ENCODE measurements at regions not wholly inside any gene's neighbourhood (a gene's known extent, or its start where the extent isn't known, plus 50 kb on each side); places are given as distances from the start of the nearest gene placed in this dataset.

GRCh38 chr15:94927003-94927402 lies 695.6 kb downstream of the MCTP2 start:
- H3K9me3 ChIP-seq (ENCODE audit: insufficient read depth, low read depth, low read length) = no peaks in the 10 kb centered on the region
- no peaks in the 10 kb centered on the region for H3K4me1 ChIP-seq (ENCODE audit: insufficient read depth, low read length)
- no peak overlapping the region for H3K27ac ChIP-seq (ENCODE audit: low read length)
- no peaks in the 10 kb centered on the region for H3K36me3 ChIP-seq (ENCODE audit: insufficient read depth, low read depth, low read length)
- H3K4me3 ChIP-seq (ENCODE audit: low read length) = no peak overlapping the region
- no peak overlapping the region for H3K9ac ChIP-seq (ENCODE audit: low read depth, low read length)
- H3K27me3 ChIP-seq (ENCODE audit: insufficient read depth, low read length) = no peaks in the 10 kb centered on the region

DNA sequence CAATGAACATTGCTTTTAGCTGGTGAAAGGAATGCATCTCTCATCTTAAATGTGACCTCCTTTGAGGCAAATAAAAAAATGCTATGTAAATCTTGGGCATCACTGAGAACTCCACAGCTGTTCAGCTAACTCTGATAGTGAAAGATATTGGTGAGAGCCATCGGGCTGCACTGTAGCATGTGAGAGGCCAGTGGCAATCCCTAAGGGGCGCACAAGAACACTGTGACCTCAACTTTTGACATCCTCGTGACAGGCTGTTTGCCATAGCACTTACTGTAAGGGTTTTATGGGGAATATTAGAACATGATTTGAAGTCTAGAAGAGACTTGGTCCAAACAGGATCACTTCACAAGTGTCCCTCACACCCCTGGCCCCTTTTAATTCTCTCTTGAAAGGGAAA lies 697.9 kb downstream of the MCTP2 start:
- Histone ChIP-seq H3K9me3 (ENCODE audit: insufficient read depth, low read depth, low read length) (peaks cover 4% of the 10 kb centered on the region), H3K36me3 (ENCODE audit: insufficient read depth, low read depth, low read length) (no peaks in the 10 kb centered on the region)

DNA sequence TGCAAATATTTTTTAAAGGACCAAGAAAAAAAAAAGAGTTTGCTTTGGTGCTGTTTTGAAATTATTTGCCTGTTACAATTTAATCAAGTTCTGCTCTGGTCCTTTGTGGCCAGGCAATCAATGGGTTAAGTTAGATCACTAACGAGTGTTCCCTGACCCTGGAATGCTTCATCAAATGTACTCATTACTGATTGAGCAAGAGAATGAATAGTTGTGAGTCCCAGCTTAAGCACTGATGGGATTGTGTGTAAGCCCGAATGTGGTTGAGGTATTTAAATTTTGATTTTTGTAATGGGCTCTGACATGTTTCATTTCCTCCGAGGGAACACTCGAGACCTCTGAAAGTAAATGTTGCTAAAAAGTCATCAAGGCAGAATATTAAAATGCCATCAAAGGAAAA lies 699.1 kb downstream of the MCTP2 start:
- no peaks in the 10 kb centered on the region for H3K27me3 ChIP-seq (ENCODE audit: insufficient read depth, low read length)
- no peaks in the 10 kb centered on the region for H3K36me3 ChIP-seq (ENCODE audit: insufficient read depth, low read depth, low read length)
- H3K9ac ChIP-seq (ENCODE audit: low read depth, low read length) = no peak overlapping the region
- no peak overlapping the region for H3K27ac ChIP-seq (ENCODE audit: low read length)
- no peak overlapping the region for H3K4me3 ChIP-seq (ENCODE audit: low read length)
- H3K4me1 ChIP-seq (ENCODE audit: insufficient read depth, low read length) = no peaks in the 10 kb centered on the region
- H3K9me3 ChIP-seq (ENCODE audit: insufficient read depth, low read depth, low read length) = peaks cover 11% of the 10 kb centered on the region

More for the DNA sequence above, 697.9 kb downstream of the MCTP2 start:
- Histone ChIP-seq H3K27me3 (ENCODE audit: insufficient read depth, low read length) (no peaks in the 10 kb centered on the region), H3K27ac (ENCODE audit: low read length) (no peak overlapping the region), H3K4me3 (ENCODE audit: low read length) (no peak overlapping the region), H3K4me1 (ENCODE audit: insufficient read depth, low read length) (no peaks in the 10 kb centered on the region), H3K9ac (ENCODE audit: low read depth, low read length) (no peak overlapping the region)

- Histone ChIP-seq H3K4me3 (ENCODE audit: low read length) (no peak overlapping the region), H3K36me3 (ENCODE audit: insufficient read depth, low read depth, low read length) (no peaks in the 10 kb centered on the region), H3K9me3 (ENCODE audit: insufficient read depth, low read depth, low read length) (peaks cover 14% of the 10 kb centered on the region), H3K27me3 (ENCODE audit: insufficient read depth, low read length) (no peaks in the 10 kb centered on the region), H3K27ac (ENCODE audit: low read length) (no peak overlapping the region), H3K9ac (ENCODE audit: low read depth, low read length) (no peak overlapping the region), H3K4me1 (ENCODE audit: insufficient read depth, low read length) (no peaks in the 10 kb centered on the region)
Measured at GRCh38 chr15:94930960-94931359, 699.6 kb downstream of the MCTP2 start.

DNA sequence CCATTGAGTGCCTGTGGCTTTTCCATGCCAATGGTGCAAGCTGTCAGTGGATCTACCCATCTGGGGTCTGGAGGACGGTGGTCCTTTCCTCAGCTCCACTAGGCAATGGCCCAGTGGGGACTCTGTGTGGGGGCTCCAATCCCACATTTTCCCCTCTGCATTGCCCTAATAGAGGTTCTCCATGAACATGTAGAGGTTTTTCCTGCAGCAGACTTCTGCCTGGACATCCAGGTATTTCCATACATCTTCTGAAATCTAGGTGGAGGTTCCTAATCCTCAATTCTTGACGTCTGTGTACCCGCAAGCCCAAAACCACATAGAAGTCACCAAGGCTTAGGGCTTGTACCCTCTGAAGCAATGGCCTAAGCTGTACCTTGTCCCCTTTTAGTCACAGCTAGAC lies 703.1 kb downstream of the MCTP2 start:
- no peaks in the 10 kb centered on the region for H3K4me1 ChIP-seq (ENCODE audit: insufficient read depth, low read length)
- no peak overlapping the region for H3K27ac ChIP-seq (ENCODE audit: low read length)
- H3K27me3 ChIP-seq (ENCODE audit: insufficient read depth, low read length) = no peaks in the 10 kb centered on the region
- no peaks in the 10 kb centered on the region for H3K36me3 ChIP-seq (ENCODE audit: insufficient read depth, low read depth, low read length)
- H3K9me3 ChIP-seq (ENCODE audit: insufficient read depth, low read depth, low read length) = peaks cover 14% of the 10 kb centered on the region
- H3K9ac ChIP-seq (ENCODE audit: low read depth, low read length) = no peak overlapping the region
- H3K4me3 ChIP-seq (ENCODE audit: low read length) = no peak overlapping the region

DNA sequence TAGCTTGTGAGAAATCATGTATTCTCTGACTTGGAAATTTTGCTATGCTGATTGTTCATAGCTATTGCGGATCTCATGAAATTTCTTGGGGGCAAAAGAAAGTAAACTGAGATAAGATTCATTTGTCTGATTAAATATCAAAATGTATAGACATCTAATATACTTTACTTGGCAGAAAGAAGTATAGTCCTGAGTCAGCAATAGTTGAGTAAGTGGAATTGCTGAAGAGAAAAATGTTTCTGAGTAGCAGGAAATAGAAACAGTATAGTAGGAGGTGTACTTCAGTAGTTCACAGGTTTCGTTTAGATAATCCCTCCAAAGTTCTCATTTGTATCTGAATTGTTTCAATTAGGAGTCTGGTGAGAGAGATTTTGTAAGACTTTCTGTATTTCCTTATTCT lies 705.9 kb downstream of the MCTP2 start:
- H3K4me3 ChIP-seq (ENCODE audit: low read length) = no peak overlapping the region
- H3K9ac ChIP-seq (ENCODE audit: low read depth, low read length) = no peak overlapping the region
- no peaks in the 10 kb centered on the region for H3K4me1 ChIP-seq (ENCODE audit: insufficient read depth, low read length)
- no peaks in the 10 kb centered on the region for H3K27me3 ChIP-seq (ENCODE audit: insufficient read depth, low read length)
- no peaks in the 10 kb centered on the region for H3K36me3 ChIP-seq (ENCODE audit: insufficient read depth, low read depth, low read length)
- no peak overlapping the region for H3K27ac ChIP-seq (ENCODE audit: low read length)
- peaks cover 14% of the 10 kb centered on the region for H3K9me3 ChIP-seq (ENCODE audit: insufficient read depth, low read depth, low read length)

GRCh38 chr15:94943888-94944287 lies 712.5 kb downstream of the MCTP2 start:
- Histone ChIP-seq H3K4me1 (ENCODE audit: insufficient read depth, low read length) (no peaks in the 10 kb centered on the region), H3K4me3 (ENCODE audit: low read length) (no peak overlapping the region), H3K9ac (ENCODE audit: low read depth, low read length) (no peak overlapping the region)

GRCh38 chr15:94951538-94951937 lies 720.2 kb downstream of the MCTP2 start:
- Histone ChIP-seq H3K4me3 (ENCODE audit: low read length) (no peak overlapping the region), H3K9me3 (ENCODE audit: insufficient read depth, low read depth, low read length) (no peaks in the 10 kb centered on the region; the same call in 1 of the 2 replicates), H3K27me3 (ENCODE audit: insufficient read depth, low read length) (no peaks in the 10 kb centered on the region), H3K27ac (ENCODE audit: low read length) (no peak overlapping the region), H3K9ac (ENCODE audit: low read depth, low read length) (no peak overlapping the region), H3K36me3 (ENCODE audit: insufficient read depth, low read depth, low read length) (no peaks in the 10 kb centered on the region), H3K4me1 (ENCODE audit: insufficient read depth, low read length) (no peaks in the 10 kb centered on the region)

More at GRCh38 chr15:94943888-94944287, 712.5 kb downstream of the MCTP2 start:
- H3K36me3 ChIP-seq (ENCODE audit: insufficient read depth, low read depth, low read length) = no peaks in the 10 kb centered on the region
- no peak overlapping the region for H3K27ac ChIP-seq (ENCODE audit: low read length)
- H3K27me3 ChIP-seq (ENCODE audit: insufficient read depth, low read length) = no peaks in the 10 kb centered on the region
- no peaks in the 10 kb centered on the region; the same call in 1 of the 2 replicates for H3K9me3 ChIP-seq (ENCODE audit: insufficient read depth, low read depth, low read length)

DNA sequence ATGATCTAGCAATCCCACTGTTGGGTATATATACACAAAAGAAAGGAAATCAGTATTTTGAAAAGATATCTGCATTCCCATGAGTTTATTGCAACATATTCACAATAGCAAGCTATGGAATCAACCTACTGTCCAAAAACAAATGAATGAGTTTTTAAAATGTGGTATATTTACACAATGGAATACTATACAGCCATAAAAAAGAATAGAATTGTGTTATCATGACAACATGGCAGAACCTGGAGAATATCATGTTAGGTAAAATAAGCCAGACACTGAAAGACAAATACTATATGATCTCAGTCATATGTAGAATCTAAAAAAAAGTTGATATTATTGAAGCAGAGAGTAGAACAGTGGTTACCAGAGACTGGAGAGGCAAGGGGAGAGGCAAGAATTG lies 732.6 kb downstream of the MCTP2 start:
- Histone ChIP-seq H3K4me3 (ENCODE audit: low read length) (no peak overlapping the region), H3K36me3 (ENCODE audit: insufficient read depth, low read depth, low read length) (no peaks in the 10 kb centered on the region), H3K9ac (ENCODE audit: low read depth, low read length) (no peak overlapping the region), H3K27ac (ENCODE audit: low read length) (no peak overlapping the region), H3K27me3 (ENCODE audit: insufficient read depth, low read length) (no peaks in the 10 kb centered on the region), H3K4me1 (ENCODE audit: insufficient read depth, low read length) (peaks cover 6% of the 10 kb centered on the region; the same call in 1 of the 2 replicates), H3K9me3 (ENCODE audit: insufficient read depth, low read depth, low read length) (peaks cover 1% of the 10 kb centered on the region; the same call in 1 of the 2 replicates)

GRCh38 chr15:94965593-94965992 lies 734.2 kb downstream of the MCTP2 start:
- no peak overlapping the region for H3K27ac ChIP-seq (ENCODE audit: low read length)
- no peaks in the 10 kb centered on the region; the same call in 1 of the 2 replicates for H3K9me3 ChIP-seq (ENCODE audit: insufficient read depth, low read depth, low read length)
- no peaks in the 10 kb centered on the region for H3K36me3 ChIP-seq (ENCODE audit: insufficient read depth, low read depth, low read length)
- peaks cover 6% of the 10 kb centered on the region; the same call in 1 of the 2 replicates for H3K4me1 ChIP-seq (ENCODE audit: insufficient read depth, low read length)
- H3K9ac ChIP-seq (ENCODE audit: low read depth, low read length) = no peak overlapping the region
- H3K4me3 ChIP-seq (ENCODE audit: low read length) = no peak overlapping the region
- no peaks in the 10 kb centered on the region for H3K27me3 ChIP-seq (ENCODE audit: insufficient read depth, low read length)

DNA sequence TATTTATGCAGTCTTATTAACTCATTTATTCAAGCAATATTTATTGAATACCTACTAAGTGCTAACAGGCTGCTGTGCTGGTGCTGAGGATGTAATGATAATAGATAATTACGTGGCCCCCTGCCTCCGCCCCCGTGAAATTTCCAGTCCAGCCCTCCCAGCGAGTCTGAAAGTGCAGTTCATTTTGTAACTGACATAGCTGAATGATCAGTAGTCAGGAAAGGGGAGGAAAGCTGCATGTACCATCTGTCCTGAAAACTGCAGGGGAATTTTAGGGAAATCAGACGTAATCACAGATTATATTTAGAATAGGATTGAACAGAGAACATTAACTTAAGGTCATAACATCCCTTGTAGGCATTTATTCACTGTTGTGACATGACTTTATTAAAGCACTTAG lies 736.8 kb downstream of the MCTP2 start:
- H3K36me3 ChIP-seq (ENCODE audit: insufficient read depth, low read depth, low read length) = no peaks in the 10 kb centered on the region
- H3K27ac ChIP-seq (ENCODE audit: low read length) = no peak overlapping the region
- H3K27me3 ChIP-seq (ENCODE audit: insufficient read depth, low read length) = no peaks in the 10 kb centered on the region
- no peak overlapping the region for H3K9ac ChIP-seq (ENCODE audit: low read depth, low read length)
- no peaks in the 10 kb centered on the region; the same call in 1 of the 2 replicates for H3K9me3 ChIP-seq (ENCODE audit: insufficient read depth, low read depth, low read length)
- no peak overlapping the region for H3K4me3 ChIP-seq (ENCODE audit: low read length)
- H3K4me1 ChIP-seq (ENCODE audit: insufficient read depth, low read length) = peaks cover 6% of the 10 kb centered on the region; the same call in 1 of the 2 replicates

DNA sequence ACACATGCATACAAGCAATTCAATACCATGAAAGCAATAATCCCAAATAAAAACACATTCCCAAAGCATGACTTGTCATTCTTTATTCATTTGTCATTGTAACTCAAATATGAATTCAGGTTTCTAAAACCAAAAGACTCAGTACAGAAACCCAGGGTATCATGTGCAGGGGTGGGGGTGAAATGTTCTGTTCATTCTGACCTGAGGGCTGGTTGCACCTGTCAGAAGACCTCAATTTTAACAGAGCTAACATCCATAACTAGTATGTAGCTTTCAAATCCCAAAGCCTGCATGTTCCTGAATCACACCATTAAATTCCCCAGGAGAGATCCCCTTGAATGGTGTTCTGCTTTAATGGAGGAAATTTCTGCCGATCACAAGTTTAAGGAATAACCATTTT lies 738.7 kb downstream of the MCTP2 start:
- H3K9ac ChIP-seq (ENCODE audit: low read depth, low read length) = no peak overlapping the region
- H3K4me3 ChIP-seq (ENCODE audit: low read length) = no peak overlapping the region
- H3K27me3 ChIP-seq (ENCODE audit: insufficient read depth, low read length) = no peaks in the 10 kb centered on the region
- no peak overlapping the region for H3K27ac ChIP-seq (ENCODE audit: low read length)
- H3K4me1 ChIP-seq (ENCODE audit: insufficient read depth, low read length) = peaks cover 6% of the 10 kb centered on the region; the same call in 1 of the 2 replicates
- H3K9me3 ChIP-seq (ENCODE audit: insufficient read depth, low read depth, low read length) = no peaks in the 10 kb centered on the region
- H3K36me3 ChIP-seq (ENCODE audit: insufficient read depth, low read depth, low read length) = no peaks in the 10 kb centered on the region

Data from iPS-20b (cell line).